SK-N-SH treated with all-trans-retinoic acid at 6 μM for 48 hours (cell line): ENCODE measurements at regions not wholly inside any gene's neighbourhood (a gene's known extent, or its start where the extent isn't known, plus 50 kb on each side); places are given as distances from the start of the nearest gene placed in this dataset.
"Not testable (repeated sequence)": the region's sequence is repeated elsewhere in the genome, so short reads cannot be mapped to it uniquely, and the experiment has no call there.

Experiments
- ATAC-seq: fragments of 200-7000 bp; cut with Tn5 transposase; 3 replicates; pipeline ENCODE4 v1.9.1; 2020; ENCODE audit warnings: mild to moderate bottlenecking, moderate library complexity
- ARNTL ChIP-seq: fragments of 450-650 bp; formaldehyde crosslinking; IDR thresholded peaks from 2 replicates; pipeline ENCODE4 v1.5.0; 2020; ENCODE audit warnings: low read depth, mild to moderate bottlenecking, moderate library complexity, borderline replicate concordance
- BACH2 ChIP-seq: fragments of 250-450 bp; sonication (Bioruptor Pico); IDR thresholded peaks from 2 replicates; pipeline ENCODE4 v1.9.0; 2021; ENCODE audit warnings: mild to moderate bottlenecking, borderline replicate concordance
- CREB5 ChIP-seq: fragments of 250-450 bp; sonication (Bioruptor Pico); IDR thresholded peaks from 2 replicates; pipeline ENCODE4 v1.5.1; 2020; ENCODE audit warnings: low read depth, mild to moderate bottlenecking, moderate library complexity
- CSDC2 ChIP-seq: fragments of 250-450 bp; sonication (Bioruptor Pico); IDR thresholded peaks from 2 replicates; pipeline ENCODE4 v1.5.0; 2020; ENCODE audit warnings: mild to moderate bottlenecking, moderate library complexity
- ESRRG ChIP-seq: fragments of 250-450 bp; sonication (Bioruptor Pico); IDR thresholded peaks from 2 replicates; pipeline ENCODE4 v1.6.1; 2021; ENCODE audit warnings: mild to moderate bottlenecking
- ISL1 ChIP-seq: fragments of 250-450 bp; sonication (Bioruptor Pico); IDR thresholded peaks from 2 replicates; pipeline ENCODE4 v2.1.2; 2022; ENCODE audit warnings: mild to moderate bottlenecking, moderate library complexity
- OSR1 ChIP-seq: fragments of 250-450 bp; sonication (Bioruptor Pico); IDR thresholded peaks from 2 replicates; pipeline ENCODE4 v1.8.0; 2022; ENCODE audit warnings: moderate library complexity, mild to moderate bottlenecking, inconsistent platforms
- POU6F1 ChIP-seq: fragments of 250-450 bp; sonication (Bioruptor Pico); IDR thresholded peaks from 2 replicates; pipeline ENCODE4 v1.8.0; 2021; ENCODE audit warnings: low read depth, mild to moderate bottlenecking, moderate library complexity, borderline replicate concordance
- PPARA ChIP-seq: fragments of 250-450 bp; sonication (Bioruptor Pico); IDR thresholded peaks from 2 replicates; pipeline ENCODE4 v1.5.0; 2020; ENCODE audit warnings: mild to moderate bottlenecking, borderline replicate concordance
- RARB ChIP-seq: fragments of 250-450 bp; sonication (Bioruptor Pico); IDR thresholded peaks from 2 replicates; pipeline ENCODE4 v1.8.0; 2021; ENCODE audit warnings: mild to moderate bottlenecking, moderate library complexity
- SNAI2 ChIP-seq: fragments of 250-450 bp; sonication (Bioruptor Pico); IDR thresholded peaks from 2 replicates; pipeline ENCODE4 v1.5.0; 2020; ENCODE audit warnings: mild to moderate bottlenecking, moderate library complexity
- TCF4 ChIP-seq: fragments of 250-450 bp; sonication (Bioruptor Pico); IDR thresholded peaks from 2 replicates; pipeline ENCODE4 v1.8.0; 2021; ENCODE audit warnings: mild to moderate bottlenecking, moderate library complexity, borderline replicate concordance
- TSHZ2 ChIP-seq: fragments of 250-450 bp; sonication (Bioruptor Pico); IDR thresholded peaks from 2 replicates; pipeline ENCODE4 v1.5.0; 2020; ENCODE audit warnings: mild to moderate bottlenecking, moderate library complexity
- ZFP3 ChIP-seq: fragments of 250-450 bp; sonication (Bioruptor Pico); IDR thresholded peaks from 2 replicates; pipeline ENCODE4 v1.5.0; 2020; ENCODE audit warnings: mild to moderate bottlenecking, moderate library complexity
- ZNF565 ChIP-seq: fragments of 450-650 bp; formaldehyde crosslinking; conservative IDR thresholded peaks from 2 replicates; pipeline ENCODE4 v1.5.0; 2020; ENCODE audit warnings: low read depth, mild to moderate bottlenecking, moderate library complexity
- ZNF70 ChIP-seq: fragments of 450-650 bp; formaldehyde crosslinking; IDR thresholded peaks from 2 replicates; pipeline ENCODE4 v1.5.0; 2020; ENCODE audit warnings: mild to moderate bottlenecking, moderate library complexity
- ZNF8 ChIP-seq: fragments of 450-650 bp; formaldehyde crosslinking; IDR thresholded peaks from 2 replicates; pipeline ENCODE4 v1.5.0; 2020; ENCODE audit warnings: mild to moderate bottlenecking, moderate library complexity
- TF ChIP-seq, protein P1 (sequence below): fragments of 250-450 bp; sonication (Bioruptor Pico); IDR thresholded peaks from 2 replicates; pipeline ENCODE4 v1.5.1; 2021; ENCODE audit warnings: mild to moderate bottlenecking, moderate library complexity
- TF ChIP-seq, protein P2 (sequence below): fragments of 250-450 bp; sonication (Bioruptor Pico); IDR thresholded peaks from 2 replicates; pipeline ENCODE4 v1.8.0; 2020; ENCODE audit warnings: mild to moderate bottlenecking, moderate library complexity, borderline replicate concordance

GRCh38 chr10:11691319-11691755, 50.8 kb upstream of the ECHDC3 start:
- TF ChIP-seq BACH2 (CRISPR knock-in tag) (no peak), TCF4 (CRISPR knock-in tag) (no peak), TSHZ2 (CRISPR knock-in tag) (no peak), ESRRG (no peak), CSDC2 (CRISPR knock-in tag) (no peak), ZFP3 (CRISPR knock-in tag) (no peak), RARB (no peak), POU6F1 (CRISPR knock-in tag) (no peak), OSR1 (CRISPR knock-in tag) (no peak), ZNF8 (CRISPR knock-in tag) (no peak), CREB5 (CRISPR knock-in tag) (no peak)
- TF ChIP-seq, protein P1, sequence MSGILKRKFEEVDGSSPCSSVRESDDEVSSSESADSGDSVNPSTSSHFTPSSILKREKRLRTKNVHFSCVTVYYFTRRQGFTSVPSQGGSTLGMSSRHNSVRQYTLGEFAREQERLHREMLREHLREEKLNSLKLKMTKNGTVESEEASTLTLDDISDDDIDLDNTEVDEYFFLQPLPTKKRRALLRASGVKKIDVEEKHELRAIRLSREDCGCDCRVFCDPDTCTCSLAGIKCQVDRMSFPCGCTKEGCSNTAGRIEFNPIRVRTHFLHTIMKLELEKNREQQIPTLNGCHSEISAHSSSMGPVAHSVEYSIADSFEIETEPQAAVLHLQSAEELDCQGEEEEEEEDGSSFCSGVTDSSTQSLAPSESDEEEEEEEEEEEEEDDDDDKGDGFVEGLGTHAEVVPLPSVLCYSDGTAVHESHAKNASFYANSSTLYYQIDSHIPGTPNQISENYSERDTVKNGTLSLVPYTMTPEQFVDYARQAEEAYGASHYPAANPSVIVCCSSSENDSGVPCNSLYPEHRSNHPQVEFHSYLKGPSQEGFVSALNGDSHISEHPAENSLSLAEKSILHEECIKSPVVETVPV (CRISPR knock-in tag): no peak
- ATAC-seq: no peak

- ATAC-seq: no peak
- no peak for TF ChIP-seq SNAI2 (CRISPR knock-in tag)
- no peak for TF ChIP-seq ISL1 (CRISPR knock-in tag)
- no peak for TF ChIP-seq OSR1 (CRISPR knock-in tag)
- no peak for TF ChIP-seq ZNF70
- no peak for TF ChIP-seq CREB5 (CRISPR knock-in tag)
Observed at GRCh38 chr10:11689945-11690736, 52.0 kb upstream of the ECHDC3 start.

- not testable (repeated sequence) for ATAC-seq
Observed at GRCh38 chr10:11688448-11688795, 53.8 kb upstream of the ECHDC3 start.

DNA sequence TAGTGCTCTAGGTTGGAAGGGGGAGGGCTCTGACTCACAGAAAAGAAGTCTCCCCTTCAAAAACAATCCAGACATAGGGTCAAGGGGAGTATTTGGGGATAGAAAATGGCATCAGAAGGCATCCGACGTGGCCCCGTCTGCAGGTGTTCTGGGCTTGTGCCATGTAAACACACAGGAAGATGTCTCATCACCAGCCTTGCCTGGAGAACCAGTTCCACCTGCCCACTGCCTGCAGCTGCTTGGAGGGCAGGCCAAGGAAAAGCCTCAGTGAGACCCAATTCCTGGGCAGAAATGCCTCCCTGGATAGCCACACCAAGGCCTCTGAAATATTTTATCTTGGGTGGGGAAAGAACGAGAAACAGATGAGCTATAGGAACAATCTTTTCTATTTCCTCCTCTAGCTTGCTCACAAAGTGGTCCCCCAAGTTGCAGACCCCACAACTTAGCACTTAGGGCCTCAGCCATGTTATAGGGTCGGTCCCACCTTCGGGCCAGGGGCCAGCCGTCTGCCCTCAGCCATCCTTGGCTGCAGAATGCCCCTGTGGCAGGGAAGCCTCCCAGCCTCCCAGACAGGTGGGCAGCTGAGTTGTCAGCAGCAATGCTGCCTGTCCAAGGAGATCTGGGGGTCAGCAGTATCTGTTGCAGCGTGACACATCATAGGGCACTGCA, 54.3 kb upstream of the ECHDC3 start:
- ATAC-seq: no peak
- TF ChIP-seq ESRRG (no peak), ZFP3 (CRISPR knock-in tag) (no peak), ZNF565 (no peak)

DNA sequence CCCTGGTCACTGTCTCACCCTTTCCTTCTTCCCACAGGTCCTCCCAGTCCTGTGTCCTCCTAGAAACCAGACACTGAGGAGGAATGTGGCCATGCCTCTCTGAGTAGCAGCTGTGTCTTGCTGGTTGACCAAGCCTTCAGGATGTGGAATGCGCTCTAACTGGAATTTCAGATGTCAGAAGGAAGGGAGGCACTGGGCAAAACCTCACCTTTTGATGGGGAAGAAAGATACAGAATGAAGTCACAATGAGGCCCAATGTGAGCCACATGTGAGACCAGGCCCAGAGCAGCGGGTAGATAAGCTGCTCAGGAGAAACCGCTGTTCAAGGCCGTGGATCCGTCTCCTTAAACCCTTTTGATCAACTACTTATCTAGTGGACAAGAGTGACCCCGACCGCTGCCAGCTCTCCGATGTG, 54.8 kb upstream of the ECHDC3 start:
- ATAC-seq: no peak
- TF ChIP-seq, protein P2, sequence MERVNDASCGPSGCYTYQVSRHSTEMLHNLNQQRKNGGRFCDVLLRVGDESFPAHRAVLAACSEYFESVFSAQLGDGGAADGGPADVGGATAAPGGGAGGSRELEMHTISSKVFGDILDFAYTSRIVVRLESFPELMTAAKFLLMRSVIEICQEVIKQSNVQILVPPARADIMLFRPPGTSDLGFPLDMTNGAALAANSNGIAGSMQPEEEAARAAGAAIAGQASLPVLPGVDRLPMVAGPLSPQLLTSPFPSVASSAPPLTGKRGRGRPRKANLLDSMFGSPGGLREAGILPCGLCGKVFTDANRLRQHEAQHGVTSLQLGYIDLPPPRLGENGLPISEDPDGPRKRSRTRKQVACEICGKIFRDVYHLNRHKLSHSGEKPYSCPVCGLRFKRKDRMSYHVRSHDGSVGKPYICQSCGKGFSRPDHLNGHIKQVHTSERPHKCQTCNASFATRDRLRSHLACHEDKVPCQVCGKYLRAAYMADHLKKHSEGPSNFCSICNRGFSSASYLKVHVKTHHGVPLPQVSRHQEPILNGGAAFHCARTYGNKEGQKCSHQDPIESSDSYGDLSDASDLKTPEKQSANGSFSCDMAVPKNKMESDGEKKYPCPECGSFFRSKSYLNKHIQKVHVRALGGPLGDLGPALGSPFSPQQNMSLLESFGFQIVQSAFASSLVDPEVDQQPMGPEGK (CRISPR knock-in tag): no peak
- TF ChIP-seq TCF4 (CRISPR knock-in tag): no peak
- TF ChIP-seq ESRRG: no peak
- TF ChIP-seq ARNTL (CRISPR knock-in tag): no peak
- TF ChIP-seq PPARA: no peak
- no peak for TF ChIP-seq CSDC2 (CRISPR knock-in tag)
- TF ChIP-seq BACH2 (CRISPR knock-in tag): no peak
- TF ChIP-seq, protein P1 (CRISPR knock-in tag): no peak
- no peak for TF ChIP-seq ZFP3 (CRISPR knock-in tag)
